WTC11 (cell line): ENCODE measurements at regions not wholly inside any gene's neighbourhood (a gene's known extent, or its start where the extent isn't known, plus 50 kb on each side); places are given as distances from the start of the nearest gene placed in this dataset.

ENCODE experiments used
- ATAC-seq: fragments of 200-7000 bp; cut with Tn5 transposase; 2 replicates; pipeline ENCODE4 v1.10.0; 2021; ENCODE audit warnings: mild to moderate bottlenecking, moderate library complexity
- CTCF ChIA-PET: fragments of 300-600 bp; sonication (Branson Sonifier 250); formaldehyde crosslinking; loops from one replicate; lab custom pipeline; 2021; ENCODE audit warnings: antibody characterized with exemption; lab: Charles Lee
- POLR2A ChIA-PET: fragments of 350-600 bp; sonication (Branson Sonifier 250); formaldehyde crosslinking; loops from one replicate; lab custom pipeline; 2021; ENCODE audit warnings: antibody characterized with exemption; lab: Charles Lee
- DNase-seq: peaks from one replicate; pipeline ENCODE4 v3.0.0; 2021; ENCODE audit warnings: low spot score
- H3K27ac Mint-ChIP-seq: 2 replicates; pipeline ENCODE4 v1.8.0; 2021; ENCODE audit warnings: mixed read lengths
- H3K27me3 Mint-ChIP-seq: 2 replicates; pipeline ENCODE4 v1.8.0; 2021; ENCODE audit warnings: low read depth, mild to moderate bottlenecking, moderate library complexity, mixed read lengths
- H3K36me3 Mint-ChIP-seq: 2 replicates; pipeline ENCODE4 v1.8.0; 2021; ENCODE audit warnings: mixed read lengths
- H3K4me1 Mint-ChIP-seq: 2 replicates; pipeline ENCODE4 v1.8.0; 2022; ENCODE audit warnings: mixed read lengths
- H3K4me3 Mint-ChIP-seq: 2 replicates; pipeline ENCODE4 v1.8.0; 2021; ENCODE audit warnings: mild to moderate bottlenecking, moderate library complexity, mixed read lengths
- H3K9me3 Mint-ChIP-seq: 2 replicates; pipeline ENCODE4 v1.8.0; 2021; ENCODE audit warnings: mixed read lengths
- ATF1 ChIP-seq: sonication (generic); formaldehyde crosslinking; IDR thresholded peaks from 2 replicates; pipeline ENCODE4 v1.8.1; 2023; ENCODE audit warnings: mild to moderate bottlenecking, moderate library complexity, missing genetic modification reagents
- E2F4 ChIP-seq: sonication (generic); formaldehyde crosslinking; IDR thresholded peaks from 2 replicates; pipeline ENCODE4 v1.8.1; 2022; ENCODE audit warnings: low read depth, mild to moderate bottlenecking, moderate library complexity, missing genetic modification reagents, borderline replicate concordance
- ESRRA ChIP-seq: sonication (generic); formaldehyde crosslinking; IDR thresholded peaks from 2 replicates; pipeline ENCODE4 v1.8.1; 2022; ENCODE audit warnings: mild to moderate bottlenecking, missing genetic modification reagents, borderline replicate concordance
- FOXP1 ChIP-seq: sonication (generic); formaldehyde crosslinking; IDR thresholded peaks from 2 replicates; pipeline ENCODE4 v1.8.0; 2022; ENCODE audit warnings: missing genetic modification reagents, mild to moderate bottlenecking, moderate library complexity, borderline replicate concordance
- GRHL2 ChIP-seq: fragments of 250-450 bp; sonication (Bioruptor Pico); IDR thresholded peaks from 2 replicates; pipeline ENCODE4 v1.8.0; 2022; ENCODE audit warnings: mild to moderate bottlenecking, moderate library complexity; ENCODE audit not compliant: insufficient replicate concordance, severe bottlenecking
- IRF2 ChIP-seq: sonication (generic); formaldehyde crosslinking; IDR thresholded peaks from 2 replicates; pipeline ENCODE4 v1.8.0; 2022; ENCODE audit warnings: low read depth, missing genetic modification reagents, borderline replicate concordance
- KAT7 ChIP-seq: sonication (generic); formaldehyde crosslinking; IDR thresholded peaks from 2 replicates; pipeline ENCODE4 v1.8.1; 2023; ENCODE audit warnings: missing genetic modification reagents, mild to moderate bottlenecking, borderline replicate concordance
- MLX ChIP-seq: sonication (generic); formaldehyde crosslinking; IDR thresholded peaks from 2 replicates; pipeline ENCODE4 v1.8.1; 2023; ENCODE audit warnings: mild to moderate bottlenecking, missing genetic modification reagents, moderate library complexity
- MXD4 ChIP-seq: fragments of 250-450 bp; sonication (Bioruptor Pico); IDR thresholded peaks from 2 replicates; pipeline ENCODE4 v1.8.0; 2021; ENCODE audit warnings: mild to moderate bottlenecking, moderate library complexity, borderline replicate concordance
- NFATC4 ChIP-seq: fragments of 250-450 bp; sonication (Bioruptor Pico); IDR thresholded peaks from 2 replicates; pipeline ENCODE4 v1.9.0; 2021; ENCODE audit warnings: mild to moderate bottlenecking
- NR1H2 ChIP-seq: sonication (generic); formaldehyde crosslinking; IDR thresholded peaks from 2 replicates; pipeline ENCODE4 v1.9.0; 2021; ENCODE audit warnings: mild to moderate bottlenecking, moderate library complexity, missing genetic modification reagents
- NR3C1 ChIP-seq: sonication (generic); formaldehyde crosslinking; conservative IDR thresholded peaks from 2 replicates; pipeline ENCODE4 v1.8.1; 2023; ENCODE audit warnings: low read depth, mild to moderate bottlenecking, missing genetic modification reagents
- PREB ChIP-seq: sonication (generic); formaldehyde crosslinking; IDR thresholded peaks from 2 replicates; pipeline ENCODE4 v1.8.1; 2022; ENCODE audit warnings: mild to moderate bottlenecking, missing genetic modification reagents, moderate library complexity, borderline replicate concordance
- RELA ChIP-seq: sonication (generic); formaldehyde crosslinking; IDR thresholded peaks from 2 replicates; pipeline ENCODE4 v1.8.1; 2022; ENCODE audit warnings: missing genetic modification reagents, mild to moderate bottlenecking, borderline replicate concordance
- USF1 ChIP-seq: sonication (generic); formaldehyde crosslinking; IDR thresholded peaks from 2 replicates; pipeline ENCODE4 v1.8.0; 2022; ENCODE audit warnings: mild to moderate bottlenecking, missing genetic modification reagents
- ZNF121 ChIP-seq: sonication (generic); formaldehyde crosslinking; IDR thresholded peaks from 2 replicates; pipeline ENCODE4 v1.8.0; 2023; ENCODE audit warnings: missing genetic modification reagents
- ZNF219 ChIP-seq: sonication (generic); formaldehyde crosslinking; IDR thresholded peaks from 2 replicates; pipeline ENCODE4 v1.8.0; 2023; ENCODE audit warnings: missing genetic modification reagents, mild to moderate bottlenecking, borderline replicate concordance
- ZNF281 ChIP-seq: sonication (generic); formaldehyde crosslinking; IDR thresholded peaks from 2 replicates; pipeline ENCODE4 v1.8.0; 2023; ENCODE audit warnings: mild to moderate bottlenecking, missing genetic modification reagents

GRCh38 chr1:221271701-221272100, 392.5 kb downstream of the HLX start:
- Mint-ChIP-seq H3K36me3 (no peaks in the 10 kb centered on the region), H3K27me3 (no peaks in the 10 kb centered on the region), H3K4me1 (peaks cover 17% of the 10 kb centered on the region), H3K4me3 (no peak overlapping the region), H3K27ac (no peak overlapping the region), H3K9me3 (no peaks in the 10 kb centered on the region)
- POLR2A ChIA-PET, result no interaction called here
- TF ChIP-seq ZNF219 (no peak), ATF1 (CRISPR knock-in tag) (no peak), PREB (CRISPR knock-in tag) (no peak), NR3C1 (CRISPR knock-in tag) (no peak), NFATC4 (CRISPR knock-in tag) (no peak), GRHL2 (CRISPR knock-in tag) (no peak), E2F4 (CRISPR knock-in tag) (no peak), NR1H2 (CRISPR knock-in tag) (no peak), ZNF121 (CRISPR knock-in tag) (no peak), MXD4 (CRISPR knock-in tag) (no peak)
- CTCF ChIA-PET, result interaction anchor here (4.0 kb wide), 1 partner anchor 8 kb away, joined by 18 read pairs; no protein-coding TSS in a partner anchor
- ATAC-seq (no peak), DNase-seq (no peak)

GRCh38 chr1:221272940-221273339, 393.7 kb downstream of the HLX start:
- no peak overlapping the region for H3K4me3 Mint-ChIP-seq
- H3K4me1 Mint-ChIP-seq, result peaks cover 25% of the 10 kb centered on the region
- no peaks in the 10 kb centered on the region for H3K9me3 Mint-ChIP-seq
- ChIA-PET POLR2A (no interaction called here), CTCF (interaction anchor here (4.0 kb wide), 1 partner anchor 9 kb away, joined by 18 read pairs; no protein-coding TSS in a partner anchor)
- no peak overlapping the region for H3K27ac Mint-ChIP-seq
- ATAC-seq (no peak), DNase-seq (no peak)
- no peaks in the 10 kb centered on the region for H3K27me3 Mint-ChIP-seq
- no peaks in the 10 kb centered on the region for H3K36me3 Mint-ChIP-seq
- TF ChIP-seq FOXP1 (CRISPR knock-in tag), result no peak
- TF ChIP-seq ZNF281 (CRISPR knock-in tag), result no peak
- no peak for TF ChIP-seq KAT7 (CRISPR knock-in tag)
- TF ChIP-seq MLX (CRISPR knock-in tag), result no peak
- TF ChIP-seq ESRRA (CRISPR knock-in tag), result no peak
- TF ChIP-seq IRF2 (CRISPR knock-in tag), result no peak
- no peak for TF ChIP-seq USF1 (CRISPR knock-in tag)
- no peak for TF ChIP-seq RELA (CRISPR knock-in tag)
- TF ChIP-seq NR1H2 (CRISPR knock-in tag), result no peak
- TF ChIP-seq, all 79 proteins: peak for 0
